HCT116 (cell line): ENCODE measurements at regions not wholly inside any gene's neighbourhood (a gene's known extent, or its start where the extent isn't known, plus 50 kb on each side); places are given as distances from the start of the nearest gene placed in this dataset.

Experiments used
- ATAC-seq: fragments of 200-7000 bp; cut with Tn5 transposase; 2 replicates; pipeline ENCODE4 v1.9.1; 2020; ENCODE audit warnings: mild to moderate bottlenecking, moderate library complexity
- BruUV-seq: library from RNA; stranded (reverse); fragments of 400-500 nt; replicated peaks from 2 replicates; lab custom pipeline; 2021; lab: Mats Ljungman, UMichigan
- CTCF ChIA-PET: fragments of 300-600 bp; sonication (Branson Sonifier 250); formaldehyde crosslinking; loops from one replicate; lab custom pipeline; 2021; ENCODE audit warnings: antibody characterized with exemption; lab: Charles Lee
- POLR2A ChIA-PET: fragments of 300-600, 350-600 bp; sonication (Branson Sonifier 250); formaldehyde crosslinking; loops from one replicate; lab custom pipeline; 2021; ENCODE audit warnings: antibody characterized with exemption; lab: Charles Lee
- RAD21 ChIA-PET, 2 experiments: fragments of 300-600 bp; sonication (Branson Sonifier 250); formaldehyde crosslinking; loops; one replicate each; lab custom pipeline; 2023; ENCODE audit warnings: low total read pairs in 2 of 2; ENCODE audit not compliant: uncharacterized antibody in 2 of 2, unreplicated experiment in 2 of 2, low non-redundant PET in 1 of 2; lab: Charles Lee
- DNase-seq: peaks from one replicate; pipeline ENCODE4 v3.0.0-alpha.2; 2010; ENCODE audit warnings: low read depth, low spot score
- H2AFZ ChIP-seq: fragments of 200-600 bp; shearing (Covaris generic), sonication (generic); 2 replicates; pipeline ENCODE4 v1.6.1; 2017; ENCODE audit warnings: low read depth, mixed run types, mixed read lengths, antibody characterized with exemption, low read length; ENCODE audit not compliant: poor library complexity, severe bottlenecking
- H3K27ac ChIP-seq: 2 replicates; pipeline ENCODE4 v1.5.1; 2012; ENCODE audit warnings: low read depth, low read length
- H3K27me3 ChIP-seq: fragments of 200-600 bp; sonication (generic); 2 replicates; pipeline ENCODE4 v1.6.1; 2016; ENCODE audit warnings: mixed run types, low read length, mixed read lengths; ENCODE audit not compliant: insufficient read depth
- H3K36me3 ChIP-seq, 2 experiments: fragments of 200-500 bp in 1 of 2; fragments of 200-600 bp in 1 of 2; sonication (Bioruptor generic) in 1 of 2; sonication (generic) in 1 of 2; 2 replicates each; pipeline versions ENCODE4 v1.5.1 to v1.6.1; 2014 to 2016; ENCODE audit warnings: low read length in 2 of 2, inconsistent platforms in 1 of 2, mixed read lengths in 1 of 2, mixed run types in 1 of 2; ENCODE audit not compliant: insufficient read depth in 2 of 2, control insufficient read depth in 1 of 2
- H3K4me1 ChIP-seq, 2 experiments: fragments of 200-600 bp in 1 of 2; sonication (generic) in 1 of 2; 2 replicates each; pipeline versions ENCODE4 v1.5.1 to v1.6.1; 2012 to 2017; ENCODE audit warnings: low read length in 2 of 2, inconsistent platforms in 1 of 2, mild to moderate bottlenecking in 1 of 2, mixed read lengths in 1 of 2, mixed run types in 1 of 2, moderate library complexity in 1 of 2; ENCODE audit not compliant: insufficient read depth in 2 of 2, control insufficient read depth in 1 of 2
- H3K4me2 ChIP-seq: fragments of 200-600 bp; sonication (generic); 2 replicates; pipeline ENCODE4 v1.6.1; 2017; ENCODE audit warnings: mixed run types, low read length, mixed read lengths
- H3K4me3 ChIP-seq, 2 experiments: fragments of 200-600 bp in 1 of 2; sonication (generic) in 1 of 2; replicated peaks in 1 of 2; 2 replicates each; pipeline ENCODE4 v1.5.1; 2011 to 2016; ENCODE audit warnings: low read length in 2 of 2, control low read depth in 1 of 2, low read depth in 1 of 2, mild to moderate bottlenecking in 1 of 2, mixed read lengths in 1 of 2, mixed run types in 1 of 2
- H3K79me2 ChIP-seq: fragments of 200-600 bp; sonication (generic); 2 replicates; pipeline ENCODE4 v1.6.1; 2017; ENCODE audit warnings: mild to moderate bottlenecking, mixed run types, low read length, moderate library complexity, mixed read lengths; ENCODE audit not compliant: insufficient read depth
- H3K9ac ChIP-seq: fragments of 200-600 bp; sonication (generic); 2 replicates; pipeline ENCODE4 v1.6.1; 2016; ENCODE audit warnings: low read length, mixed read lengths
- H3K9me2 ChIP-seq: fragments of 200-600 bp; sonication (generic), shearing (Covaris generic); 2 replicates; pipeline ENCODE4 v1.6.1; 2017; ENCODE audit warnings: mixed run types, mild to moderate bottlenecking, moderate library complexity; ENCODE audit not compliant: insufficient read depth
- H3K9me3 ChIP-seq, 2 experiments: fragments of 200-500 bp in 1 of 2; fragments of 200-600 bp in 1 of 2; sonication (Bioruptor generic) in 1 of 2; sonication (generic) in 1 of 2; 2 replicates each; pipeline ENCODE4 v1.6.1; 2014 to 2017; ENCODE audit warnings: low read length in 2 of 2, mixed read lengths in 2 of 2, inconsistent platforms in 1 of 2, low read depth in 1 of 2, mild to moderate bottlenecking in 1 of 2, mixed run types in 1 of 2, moderate library complexity in 1 of 2; ENCODE audit not compliant: control insufficient read depth in 1 of 2, insufficient read depth in 1 of 2
- H4K20me1 ChIP-seq: fragments of 200-600 bp; sonication (generic), shearing (Covaris generic); 2 replicates; pipeline ENCODE4 v1.6.1; 2017; ENCODE audit warnings: mixed run types, mild to moderate bottlenecking, moderate library complexity; ENCODE audit not compliant: insufficient read depth
- EZH2 ChIP-seq: fragments of 200-600 bp; sonication (generic); IDR thresholded peaks from 2 replicates; pipeline ENCODE4 v1.6.1; 2017; ENCODE audit warnings: antibody characterized with exemption, mixed run types
- EZH2phosphoT487 ChIP-seq: fragments of 200-600 bp; IDR thresholded peaks from 2 replicates; pipeline ENCODE4 v1.6.1; 2018; ENCODE audit warnings: antibody characterized with exemption, borderline replicate concordance
- JUND ChIP-seq: IDR thresholded peaks from 2 replicates; pipeline ENCODE4 v1.6.1; 2012
- POLR2AphosphoS5 ChIP-seq: IDR thresholded peaks from 2 replicates; pipeline ENCODE4 v1.6.1; 2011; ENCODE audit warnings: mild to moderate bottlenecking, low read depth, low read length, moderate library complexity
- RAD21 ChIP-seq: IDR thresholded peaks from 2 replicates; pipeline ENCODE4 v1.6.1; 2012; ENCODE audit warnings: low read depth, mild to moderate bottlenecking
- SIN3A ChIP-seq: IDR thresholded peaks from 2 replicates; pipeline ENCODE4 v1.6.1; 2012; ENCODE audit warnings: low read depth
- TCF7L2 ChIP-seq: IDR thresholded peaks from 2 replicates; pipeline ENCODE4 v1.7.0; 2011; ENCODE audit warnings: borderline replicate concordance, inconsistent platforms; ENCODE audit not compliant: insufficient read depth, insufficient read length; ENCODE audit errors: extremely low read depth
- intact Hi-C: fragments of 100-400 bp; cut with micrococcal nuclease; formaldehyde crosslinking; loops from 2 replicates; pipeline ENCODE4 v1.10.0; 2022
- TF ChIP-seq, protein P1 (sequence below): IDR thresholded peaks from 2 replicates; pipeline ENCODE4 v1.6.1; 2012
- TF ChIP-seq, protein P2 (sequence below): IDR thresholded peaks from 2 replicates; pipeline ENCODE4 v1.6.1; 2011; ENCODE audit warnings: mild to moderate bottlenecking, low read length, moderate library complexity; ENCODE audit not compliant: insufficient replicate concordance; ENCODE audit errors: extremely low read depth
- TF ChIP-seq, protein P3 (sequence below): IDR thresholded peaks from 2 replicates; pipeline ENCODE4 v1.6.1; 2012

GRCh38 chr3:72102112-72102616, 317.2 kb upstream of the PROK2 start:
- CTCF ChIA-PET, result no interaction called here

GRCh38 chr3:72101494-72101893, 316.5 kb upstream of the PROK2 start:
- Histone ChIP-seq H3K9me2 (no peaks in the 10 kb centered on the region), H3K36me3 (no peaks in the 10 kb centered on the region), H3K27me3 (peaks cover 23% of the 10 kb centered on the region), H3K4me1 (no peaks in the 10 kb centered on the region), H3K9ac (no peak overlapping the region), H3K27ac (no peak overlapping the region), H3K79me2 (no peaks in the 10 kb centered on the region), H3K4me3 (no peak overlapping the region), H3K9me3 (no peaks in the 10 kb centered on the region), H4K20me1 (no peaks in the 10 kb centered on the region), H2AFZ (no peak overlapping the region), H3K4me2 (no peak overlapping the region)
- DNase-seq, result no peak
- TF ChIP-seq SIN3A (no peak), POLR2AphosphoS5 (no peak), JUND (no peak), RAD21 (no peak), EZH2phosphoT487 (no peak), EZH2 (no peak), TCF7L2 (no peak)
- TF ChIP-seq, protein P1, sequence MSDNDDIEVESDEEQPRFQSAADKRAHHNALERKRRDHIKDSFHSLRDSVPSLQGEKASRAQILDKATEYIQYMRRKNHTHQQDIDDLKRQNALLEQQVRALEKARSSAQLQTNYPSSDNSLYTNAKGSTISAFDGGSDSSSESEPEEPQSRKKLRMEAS, result no peak
- TF ChIP-seq, protein P2, sequence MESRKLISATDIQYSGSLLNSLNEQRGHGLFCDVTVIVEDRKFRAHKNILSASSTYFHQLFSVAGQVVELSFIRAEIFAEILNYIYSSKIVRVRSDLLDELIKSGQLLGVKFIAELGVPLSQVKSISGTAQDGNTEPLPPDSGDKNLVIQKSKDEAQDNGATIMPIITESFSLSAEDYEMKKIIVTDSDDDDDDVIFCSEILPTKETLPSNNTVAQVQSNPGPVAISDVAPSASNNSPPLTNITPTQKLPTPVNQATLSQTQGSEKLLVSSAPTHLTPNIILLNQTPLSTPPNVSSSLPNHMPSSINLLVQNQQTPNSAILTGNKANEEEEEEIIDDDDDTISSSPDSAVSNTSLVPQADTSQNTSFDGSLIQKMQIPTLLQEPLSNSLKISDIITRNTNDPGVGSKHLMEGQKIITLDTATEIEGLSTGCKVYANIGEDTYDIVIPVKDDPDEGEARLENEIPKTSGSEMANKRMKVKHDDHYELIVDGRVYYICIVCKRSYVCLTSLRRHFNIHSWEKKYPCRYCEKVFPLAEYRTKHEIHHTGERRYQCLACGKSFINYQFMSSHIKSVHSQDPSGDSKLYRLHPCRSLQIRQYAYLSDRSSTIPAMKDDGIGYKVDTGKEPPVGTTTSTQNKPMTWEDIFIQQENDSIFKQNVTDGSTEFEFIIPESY, result no peak
- TF ChIP-seq, protein P3, sequence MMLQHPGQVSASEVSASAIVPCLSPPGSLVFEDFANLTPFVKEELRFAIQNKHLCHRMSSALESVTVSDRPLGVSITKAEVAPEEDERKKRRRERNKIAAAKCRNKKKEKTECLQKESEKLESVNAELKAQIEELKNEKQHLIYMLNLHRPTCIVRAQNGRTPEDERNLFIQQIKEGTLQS, result no peak
- ATAC-seq, result no peak
- RAD21 ChIA-PET, result no interaction called here
- no TSS peak for BruUV-seq
- CTCF ChIA-PET, result no interaction called here
- POLR2A ChIA-PET, result no interaction called here
- intact Hi-C loops, result no loop called here

More at GRCh38 chr3:72102112-72102616, 317.2 kb upstream of the PROK2 start:
- no peak for DNase-seq
- RAD21 ChIA-PET, result no interaction called here
- no peak overlapping the region for H3K4me2 ChIP-seq
- H4K20me1 ChIP-seq, result no peaks in the 10 kb centered on the region
- H3K4me3 ChIP-seq, result no peak overlapping the region
- BruUV-seq, result no TSS peak
- TF ChIP-seq POLR2AphosphoS5, result no peak
- no peaks in the 10 kb centered on the region for H3K9me3 ChIP-seq
- POLR2A ChIA-PET, result no interaction called here
- H3K27ac ChIP-seq, result no peak overlapping the region
- no peaks in the 10 kb centered on the region for H3K4me1 ChIP-seq
- H3K9me2 ChIP-seq, result no peaks in the 10 kb centered on the region
- H3K9ac ChIP-seq, result no peak overlapping the region
- no peak for ATAC-seq
- H2AFZ ChIP-seq, result no peak overlapping the region
- no peaks in the 10 kb centered on the region for H3K36me3 ChIP-seq
- H3K27me3 ChIP-seq, result peaks cover 23% of the 10 kb centered on the region
- intact Hi-C loops, result no loop called here
- no peaks in the 10 kb centered on the region for H3K79me2 ChIP-seq
